ENCODE measurements at regions not wholly inside any gene's neighbourhood (a gene's known extent, or its start where the extent isn't known, plus 50 kb on each side); places are given as distances from the start of the nearest gene placed in this dataset.

- no peak overlapping the region for H3K4me3 Mint-ChIP-seq (ENCODE audit: unreplicated experiment)
- no peak overlapping the region for H3K27ac Mint-ChIP-seq (ENCODE audit: unreplicated experiment)
- H3K27me3 Mint-ChIP-seq (ENCODE audit: unreplicated experiment) = peaks cover 10% of the 10 kb centered on the region
- TF ChIP-seq, protein P1, sequence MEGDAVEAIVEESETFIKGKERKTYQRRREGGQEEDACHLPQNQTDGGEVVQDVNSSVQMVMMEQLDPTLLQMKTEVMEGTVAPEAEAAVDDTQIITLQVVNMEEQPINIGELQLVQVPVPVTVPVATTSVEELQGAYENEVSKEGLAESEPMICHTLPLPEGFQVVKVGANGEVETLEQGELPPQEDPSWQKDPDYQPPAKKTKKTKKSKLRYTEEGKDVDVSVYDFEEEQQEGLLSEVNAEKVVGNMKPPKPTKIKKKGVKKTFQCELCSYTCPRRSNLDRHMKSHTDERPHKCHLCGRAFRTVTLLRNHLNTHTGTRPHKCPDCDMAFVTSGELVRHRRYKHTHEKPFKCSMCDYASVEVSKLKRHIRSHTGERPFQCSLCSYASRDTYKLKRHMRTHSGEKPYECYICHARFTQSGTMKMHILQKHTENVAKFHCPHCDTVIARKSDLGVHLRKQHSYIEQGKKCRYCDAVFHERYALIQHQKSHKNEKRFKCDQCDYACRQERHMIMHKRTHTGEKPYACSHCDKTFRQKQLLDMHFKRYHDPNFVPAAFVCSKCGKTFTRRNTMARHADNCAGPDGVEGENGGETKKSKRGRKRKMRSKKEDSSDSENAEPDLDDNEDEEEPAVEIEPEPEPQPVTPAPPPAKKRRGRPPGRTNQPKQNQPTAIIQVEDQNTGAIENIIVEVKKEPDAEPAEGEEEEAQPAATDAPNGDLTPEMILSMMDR (IDR thresholded peaks at IDR 0.05; ENCODE audit: unreplicated experiment) = no peak
- H3K36me3 Mint-ChIP-seq (ENCODE audit: low read depth, unreplicated experiment) = peaks cover 8% of the 10 kb centered on the region
- H3K9me3 Mint-ChIP-seq (ENCODE audit: unreplicated experiment) = no peaks in the 10 kb centered on the region
- no peaks in the 10 kb centered on the region for H3K4me1 Mint-ChIP-seq (ENCODE audit: unreplicated experiment)
- DNase-seq (ENCODE audit: low spot score) = no peak
Observed at GRCh38 chr11:76276781-76277155, 70.5 kb upstream of the WNT11 start.

GRCh38 chr11:76276046-76276780 lies 69.9 kb upstream of the WNT11 start:
- H3K36me3 Mint-ChIP-seq (ENCODE audit: low read depth, unreplicated experiment) = peaks cover 8% of the 10 kb centered on the region
- no peaks in the 10 kb centered on the region for H3K4me1 Mint-ChIP-seq (ENCODE audit: unreplicated experiment)
- no peak overlapping the region for H3K27ac Mint-ChIP-seq (ENCODE audit: unreplicated experiment)
- H3K9me3 Mint-ChIP-seq (ENCODE audit: unreplicated experiment) = no peaks in the 10 kb centered on the region
- no peak overlapping the region for H3K4me3 Mint-ChIP-seq (ENCODE audit: unreplicated experiment)
- TF ChIP-seq, protein P1 (IDR thresholded peaks at IDR 0.05; ENCODE audit: unreplicated experiment) = no peak
- peaks cover 10% of the 10 kb centered on the region for H3K27me3 Mint-ChIP-seq (ENCODE audit: unreplicated experiment)
- DNase-seq (ENCODE audit: low spot score) = no peak

- Mint-ChIP-seq H3K4me1 (ENCODE audit: unreplicated experiment) (no peaks in the 10 kb centered on the region), H3K9me3 (ENCODE audit: unreplicated experiment) (no peaks in the 10 kb centered on the region), H3K27ac (ENCODE audit: unreplicated experiment) (no peak overlapping the region), H3K4me3 (ENCODE audit: unreplicated experiment) (no peak overlapping the region), H3K36me3 (ENCODE audit: low read depth, unreplicated experiment) (peaks cover 8% of the 10 kb centered on the region), H3K27me3 (ENCODE audit: unreplicated experiment) (peaks cover 10% of the 10 kb centered on the region)
- DNase-seq (ENCODE audit: low spot score) = no peak
- TF ChIP-seq, protein P1 (IDR thresholded peaks at IDR 0.05; ENCODE audit: unreplicated experiment) = no peak
Observed at GRCh38 chr11:76275446-76275845, 69.1 kb upstream of the WNT11 start.

GRCh38 chr11:76271068-76271467 lies 64.8 kb upstream of the WNT11 start:
- Mint-ChIP-seq H3K36me3 (ENCODE audit: low read depth, unreplicated experiment) (peaks cover 8% of the 10 kb centered on the region), H3K4me1 (ENCODE audit: unreplicated experiment) (no peaks in the 10 kb centered on the region), H3K4me3 (ENCODE audit: unreplicated experiment) (no peak overlapping the region), H3K27me3 (ENCODE audit: unreplicated experiment) (peaks cover 5% of the 10 kb centered on the region), H3K9me3 (ENCODE audit: unreplicated experiment) (no peaks in the 10 kb centered on the region), H3K27ac (ENCODE audit: unreplicated experiment) (no peak overlapping the region)
- DNase-seq (ENCODE audit: low spot score) = no peak
- TF ChIP-seq, protein P1 (IDR thresholded peaks at IDR 0.05; ENCODE audit: unreplicated experiment) = no peak

GRCh38 chr11:76270389-76270788 lies 64.1 kb upstream of the WNT11 start:
- Mint-ChIP-seq H3K27me3 (ENCODE audit: unreplicated experiment) (peaks cover 5% of the 10 kb centered on the region), H3K27ac (ENCODE audit: unreplicated experiment) (no peak overlapping the region), H3K4me3 (ENCODE audit: unreplicated experiment) (no peak overlapping the region), H3K4me1 (ENCODE audit: unreplicated experiment) (no peaks in the 10 kb centered on the region), H3K9me3 (ENCODE audit: unreplicated experiment) (no peaks in the 10 kb centered on the region), H3K36me3 (ENCODE audit: low read depth, unreplicated experiment) (peaks cover 8% of the 10 kb centered on the region)
- no peak for DNase-seq (ENCODE audit: low spot score)
- TF ChIP-seq, protein P1 (IDR thresholded peaks at IDR 0.05; ENCODE audit: unreplicated experiment) = no peak
